Breast epithelium (tissue), 3 donors: ENCODE measurements at regions not wholly inside any gene's neighbourhood (a gene's known extent, or its start where the extent isn't known, plus 50 kb on each side); places are given as distances from the start of the nearest gene placed in this dataset.

Experiments
- POLR2A ChIP-seq: fragments of 450-650 bp; IDR thresholded peaks from one replicate; pipeline ENCODE4 v1.6.1; 2016; ENCODE audit warnings: antibody characterized with exemption, mild to moderate bottlenecking, moderate library complexity
- TF ChIP-seq, protein P1 (sequence below), 3 donors: fragments of 450-650 bp; IDR thresholded peaks; one replicate each; pipeline ENCODE4 v1.5.1; 2016 to 2017; ENCODE audit warnings: antibody characterized with exemption in 3 of 3, mild to moderate bottlenecking in 3 of 3, moderate library complexity in 3 of 3

DNA sequence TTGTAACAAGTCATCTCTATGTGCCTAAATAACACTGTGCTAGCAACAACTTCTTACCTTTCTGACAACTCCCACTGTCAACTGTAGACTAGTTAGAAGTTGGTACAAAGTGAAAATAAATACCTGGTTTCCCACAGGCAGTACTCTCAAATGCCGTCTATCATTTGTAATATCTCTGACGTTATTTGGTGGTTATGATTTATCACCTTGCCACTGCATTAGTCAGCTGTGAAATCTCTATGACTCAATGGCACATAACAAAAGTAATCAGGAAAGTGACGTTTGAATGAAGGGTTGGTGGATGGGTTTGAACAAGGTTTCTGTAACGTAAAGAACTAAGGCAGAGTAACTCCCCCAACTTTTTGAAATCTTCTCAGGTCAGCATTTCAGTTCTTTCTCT lies 592.3 kb downstream of the MAT2B start:
- TF ChIP-seq, protein P1, sequence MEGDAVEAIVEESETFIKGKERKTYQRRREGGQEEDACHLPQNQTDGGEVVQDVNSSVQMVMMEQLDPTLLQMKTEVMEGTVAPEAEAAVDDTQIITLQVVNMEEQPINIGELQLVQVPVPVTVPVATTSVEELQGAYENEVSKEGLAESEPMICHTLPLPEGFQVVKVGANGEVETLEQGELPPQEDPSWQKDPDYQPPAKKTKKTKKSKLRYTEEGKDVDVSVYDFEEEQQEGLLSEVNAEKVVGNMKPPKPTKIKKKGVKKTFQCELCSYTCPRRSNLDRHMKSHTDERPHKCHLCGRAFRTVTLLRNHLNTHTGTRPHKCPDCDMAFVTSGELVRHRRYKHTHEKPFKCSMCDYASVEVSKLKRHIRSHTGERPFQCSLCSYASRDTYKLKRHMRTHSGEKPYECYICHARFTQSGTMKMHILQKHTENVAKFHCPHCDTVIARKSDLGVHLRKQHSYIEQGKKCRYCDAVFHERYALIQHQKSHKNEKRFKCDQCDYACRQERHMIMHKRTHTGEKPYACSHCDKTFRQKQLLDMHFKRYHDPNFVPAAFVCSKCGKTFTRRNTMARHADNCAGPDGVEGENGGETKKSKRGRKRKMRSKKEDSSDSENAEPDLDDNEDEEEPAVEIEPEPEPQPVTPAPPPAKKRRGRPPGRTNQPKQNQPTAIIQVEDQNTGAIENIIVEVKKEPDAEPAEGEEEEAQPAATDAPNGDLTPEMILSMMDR (IDR thresholded peaks at IDR 0.05) = no peak
- TF ChIP-seq POLR2A = no peak
